ENCODE measurements at regions not wholly inside any gene's neighbourhood (a gene's known extent, or its start where the extent isn't known, plus 50 kb on each side); places are given as distances from the start of the nearest gene placed in this dataset.

- H3K4me1 ChIP-seq (ENCODE audit: control insufficient read depth, extremely low read depth, insufficient read depth, low read length): no peaks in the 10 kb centered on the region
- H3K4me2 ChIP-seq (ENCODE audit: control insufficient read depth, extremely low read depth, insufficient read depth, low read depth, low read length): no peak overlapping the region
- dilution Hi-C loops (cut with MboI; ENCODE audit: extremely low pct_ligation_motif_present, low sequenced_read_pairs): no loop called here
- TF ChIP-seq CTCF (optimal IDR thresholded peaks at IDR 0.05 in 1 of 3, IDR thresholded peaks at IDR 0.05 in 1 of 3, conservative IDR thresholded peaks at IDR 0.05 in 1 of 3; ENCODE audit: extremely low read depth in 1 of 3, insufficient read depth in 2 of 3, low read length in 3 of 3) (no peak), EZH2 (IDR thresholded peaks at IDR 0.05; ENCODE audit: low read length) (no peak)
- H2AFZ ChIP-seq (ENCODE audit: control insufficient read depth, low read length): no peak overlapping the region
- H3K79me2 ChIP-seq (ENCODE audit: control insufficient read depth, insufficient read depth, low read length): no peaks in the 10 kb centered on the region
- H3K9ac ChIP-seq (ENCODE audit: control insufficient read depth, extremely low read depth, insufficient read depth, low read length): no peak overlapping the region
- H3K4me3 ChIP-seq (ENCODE audit: control insufficient read depth in 2 of 3, extremely low read depth in 1 of 3, insufficient read depth in 2 of 3, low read depth in 1 of 3, low read length in 3 of 3): no peak overlapping the region
- H3K27ac ChIP-seq (ENCODE audit: control insufficient read depth, insufficient read depth, low read length): no peak overlapping the region
- no peaks in the 10 kb centered on the region for H4K20me1 ChIP-seq (ENCODE audit: control insufficient read depth, extremely low read depth, insufficient read depth, low read length)
- no peaks in the 10 kb centered on the region for H3K36me3 ChIP-seq (ENCODE audit: control insufficient read depth in 2 of 2, extremely low read depth in 1 of 2, insufficient read depth in 2 of 2, low read length in 2 of 2)
- DNase-seq (ENCODE audit: low read depth, low spot score) (no peak), FAIRE-seq (no peak)
- peaks cover 4% of the 10 kb centered on the region for H3K27me3 ChIP-seq (ENCODE audit: control insufficient read depth, extremely low read depth, insufficient read depth, low read length)
- no peaks in the 10 kb centered on the region for H3K9me3 ChIP-seq (ENCODE audit: control insufficient read depth, low read depth, low read length)
- H3K9me1 ChIP-seq (ENCODE audit: control insufficient read depth, extremely low read depth, insufficient read depth, low read length): no peaks in the 10 kb centered on the region
These were observed 218.7 kb downstream of the SPATA18 start for GRCh38 chr4:52269761-52270160.

- FAIRE-seq (no peak), DNase-seq (ENCODE audit: low read depth, low spot score) (no peak)
- dilution Hi-C loops (cut with MboI; ENCODE audit: extremely low pct_ligation_motif_present, low sequenced_read_pairs): no loop called here
- no peak overlapping the region for H3K4me2 ChIP-seq (ENCODE audit: control insufficient read depth, extremely low read depth, insufficient read depth, low read depth, low read length)
- no peaks in the 10 kb centered on the region for H3K9me3 ChIP-seq (ENCODE audit: control insufficient read depth, low read depth, low read length)
- no peak overlapping the region for H3K9ac ChIP-seq (ENCODE audit: control insufficient read depth, extremely low read depth, insufficient read depth, low read length)
- no peak overlapping the region for H3K4me3 ChIP-seq (ENCODE audit: control insufficient read depth in 2 of 3, extremely low read depth in 1 of 3, insufficient read depth in 2 of 3, low read depth in 1 of 3, low read length in 3 of 3)
- H3K36me3 ChIP-seq (ENCODE audit: control insufficient read depth in 2 of 2, extremely low read depth in 1 of 2, insufficient read depth in 2 of 2, low read length in 2 of 2): no peaks in the 10 kb centered on the region
- H3K4me1 ChIP-seq (ENCODE audit: control insufficient read depth, extremely low read depth, insufficient read depth, low read length): no peaks in the 10 kb centered on the region
- H3K27ac ChIP-seq (ENCODE audit: control insufficient read depth, insufficient read depth, low read length): no peak overlapping the region
- TF ChIP-seq EZH2 (IDR thresholded peaks at IDR 0.05; ENCODE audit: low read length) (no peak), CTCF (optimal IDR thresholded peaks at IDR 0.05 in 1 of 3, IDR thresholded peaks at IDR 0.05 in 1 of 3, conservative IDR thresholded peaks at IDR 0.05 in 1 of 3; ENCODE audit: extremely low read depth in 1 of 3, insufficient read depth in 2 of 3, low read length in 3 of 3) (no peak)
- H4K20me1 ChIP-seq (ENCODE audit: control insufficient read depth, extremely low read depth, insufficient read depth, low read length): no peaks in the 10 kb centered on the region
- H3K27me3 ChIP-seq (ENCODE audit: control insufficient read depth, extremely low read depth, insufficient read depth, low read length): no peaks in the 10 kb centered on the region
- no peak overlapping the region for H2AFZ ChIP-seq (ENCODE audit: control insufficient read depth, low read length)
- no peaks in the 10 kb centered on the region for H3K9me1 ChIP-seq (ENCODE audit: control insufficient read depth, extremely low read depth, insufficient read depth, low read length)
- no peaks in the 10 kb centered on the region for H3K79me2 ChIP-seq (ENCODE audit: control insufficient read depth, insufficient read depth, low read length)
These were observed 222.8 kb downstream of the SPATA18 start for GRCh38 chr4:52273885-52274284.
